Activated CD4-positive, alpha-beta T cell treated with anti-CD3 and anti-CD28 coated beads, Interleukin-2, Interleukin-6, amounts not matched to agents 100 ng/mL and 50 ng/mL, durations not matched to agents 16 hours and 8 hours (primary cell): ENCODE measurements at regions not wholly inside any gene's neighbourhood (a gene's known extent, or its start where the extent isn't known, plus 50 kb on each side); places are given as distances from the start of the nearest gene placed in this dataset.

ENCODE experiments used
- DNase-seq: peaks from one replicate; pipeline ENCODE4 v3.0.0-alpha.2; 2020

- no peak for DNase-seq
These were observed 223.8 kb upstream of the S1PR3 start for GRCh38 chr9:88767504-88767790.

- no peak for DNase-seq
These were observed 218.7 kb upstream of the S1PR3 start for GRCh38 chr9:88772575-88772974.

GRCh38 chr9:88773126-88773525, 218.1 kb upstream of the S1PR3 start:
- DNase-seq, result no peak

- no peak for DNase-seq
These were observed 217.5 kb upstream of the S1PR3 start for GRCh38 chr9:88773627-88774244.

- DNase-seq, result no peak
These were observed 216.2 kb upstream of the S1PR3 start for GRCh38 chr9:88775037-88775471.

GRCh38 chr9:88775559-88775958, 215.7 kb upstream of the S1PR3 start:
- no peak for DNase-seq

- no peak for DNase-seq
These were observed 215.3 kb upstream of the S1PR3 start for GRCh38 chr9:88775966-88776365.

- DNase-seq, result no peak
These were observed 214.4 kb upstream of the S1PR3 start for GRCh38 chr9:88776717-88777497.

- no peak for DNase-seq
These were observed 213.6 kb upstream of the S1PR3 start for GRCh38 chr9:88777498-88778312.

- DNase-seq, result no peak
These were observed 209.5 kb upstream of the S1PR3 start for GRCh38 chr9:88781628-88782391.

- DNase-seq, result no peak
These were observed 208.1 kb upstream of the S1PR3 start for GRCh38 chr9:88782931-88783710.

- DNase-seq, result no peak
These were observed 207.6 kb upstream of the S1PR3 start for GRCh38 chr9:88783711-88784083.

GRCh38 chr9:88784960-88785359, 206.3 kb upstream of the S1PR3 start:
- DNase-seq, result no peak

GRCh38 chr9:88786291-88787079, 204.8 kb upstream of the S1PR3 start:
- DNase-seq, result no peak

GRCh38 chr9:88789785-88790184, 201.5 kb upstream of the S1PR3 start:
- DNase-seq, result no peak

- DNase-seq, result no peak
These were observed 200.0 kb upstream of the S1PR3 start for GRCh38 chr9:88791105-88791805.

GRCh38 chr9:88792502-88792901, 198.8 kb upstream of the S1PR3 start:
- DNase-seq, result no peak

GRCh38 chr9:88794100-88794499, 197.2 kb upstream of the S1PR3 start:
- DNase-seq, result no peak

- DNase-seq, result no peak
These were observed 194.3 kb upstream of the S1PR3 start for GRCh38 chr9:88796947-88797346.

GRCh38 chr9:88798476-88798875, 192.8 kb upstream of the S1PR3 start:
- no peak for DNase-seq
